Tibial nerve (tissue), 4 donors: ENCODE measurements at regions not wholly inside any gene's neighbourhood (a gene's known extent, or its start where the extent isn't known, plus 50 kb on each side); places are given as distances from the start of the nearest gene placed in this dataset.
"Not testable (repeated sequence)": the region's sequence is repeated elsewhere in the genome, so short reads cannot be mapped to it uniquely, and the experiment has no call there.

Source experiments
- EP300 ChIP-seq, 2 donors: sonication (generic); formaldehyde crosslinking; IDR thresholded peaks; one replicate each; pipeline ENCODE4 v1.6.1; 2017; ENCODE audit warnings: antibody characterized with exemption in 2 of 2, mild to moderate bottlenecking in 1 of 2
- POLR2A ChIP-seq, 2 donors: fragments of 450-650 bp; IDR thresholded peaks; one replicate each; pipeline ENCODE4 v1.6.1; 2017; ENCODE audit warnings: antibody characterized with exemption in 2 of 2, mild to moderate bottlenecking in 2 of 2, moderate library complexity in 2 of 2
- TF ChIP-seq, protein P1 (sequence below), 5 experiments: fragments of 200-600 bp in 3 of 5; fragments of 450-650 bp in 2 of 5; sonication (generic) in 3 of 5; IDR thresholded peaks; one replicate each; pipeline ENCODE4 v1.5.1; 2016 to 2019; ENCODE audit warnings: antibody characterized with exemption in 5 of 5, mild to moderate bottlenecking in 3 of 5, moderate library complexity in 2 of 5

DNA sequence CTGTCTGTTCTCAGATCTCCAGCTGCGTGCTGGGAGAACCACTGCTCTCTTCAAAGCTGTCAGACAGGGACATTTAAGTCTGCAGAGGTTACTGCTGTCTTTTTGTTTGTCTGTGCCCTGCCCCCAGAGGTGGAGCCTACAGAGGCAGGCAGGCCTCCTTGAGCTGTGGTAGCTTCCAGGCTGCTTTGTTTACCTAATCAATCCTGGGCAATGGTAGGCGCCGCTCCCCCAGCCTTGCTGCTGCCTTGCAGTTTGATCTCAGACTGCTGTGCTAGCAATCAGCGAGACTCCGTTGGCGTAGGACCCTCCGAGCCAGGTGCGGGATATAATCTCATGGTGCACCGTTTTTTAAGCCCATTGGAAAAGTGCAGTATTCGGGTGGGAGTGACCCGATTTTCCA lies 1240.0 kb downstream of the EFNA5 start:
- TF ChIP-seq, protein P1, sequence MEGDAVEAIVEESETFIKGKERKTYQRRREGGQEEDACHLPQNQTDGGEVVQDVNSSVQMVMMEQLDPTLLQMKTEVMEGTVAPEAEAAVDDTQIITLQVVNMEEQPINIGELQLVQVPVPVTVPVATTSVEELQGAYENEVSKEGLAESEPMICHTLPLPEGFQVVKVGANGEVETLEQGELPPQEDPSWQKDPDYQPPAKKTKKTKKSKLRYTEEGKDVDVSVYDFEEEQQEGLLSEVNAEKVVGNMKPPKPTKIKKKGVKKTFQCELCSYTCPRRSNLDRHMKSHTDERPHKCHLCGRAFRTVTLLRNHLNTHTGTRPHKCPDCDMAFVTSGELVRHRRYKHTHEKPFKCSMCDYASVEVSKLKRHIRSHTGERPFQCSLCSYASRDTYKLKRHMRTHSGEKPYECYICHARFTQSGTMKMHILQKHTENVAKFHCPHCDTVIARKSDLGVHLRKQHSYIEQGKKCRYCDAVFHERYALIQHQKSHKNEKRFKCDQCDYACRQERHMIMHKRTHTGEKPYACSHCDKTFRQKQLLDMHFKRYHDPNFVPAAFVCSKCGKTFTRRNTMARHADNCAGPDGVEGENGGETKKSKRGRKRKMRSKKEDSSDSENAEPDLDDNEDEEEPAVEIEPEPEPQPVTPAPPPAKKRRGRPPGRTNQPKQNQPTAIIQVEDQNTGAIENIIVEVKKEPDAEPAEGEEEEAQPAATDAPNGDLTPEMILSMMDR (IDR thresholded peaks at IDR 0.05): not testable (repeated sequence)
- TF ChIP-seq POLR2A, EP300 (IDR thresholded peaks at IDR 0.05): not testable (repeated sequence)
